GM12864 (cell line): ENCODE measurements at regions not wholly inside any gene's neighbourhood (a gene's known extent, or its start where the extent isn't known, plus 50 kb on each side); places are given as distances from the start of the nearest gene placed in this dataset.
"Not testable (repeated sequence)": the region's sequence is repeated elsewhere in the genome, so short reads cannot be mapped to it uniquely, and the experiment has no call there.

ENCODE experiments used
- DNase-seq: peaks from one replicate; pipeline ENCODE4 v3.0.0-alpha.2; 2011; ENCODE audit warnings: low read depth
- H3K4me3 ChIP-seq: 2 replicates; pipeline ENCODE4 v1.5.1; 2011; ENCODE audit warnings: mild to moderate bottlenecking, low read depth, low read length, control low read depth
- CTCF ChIP-seq: IDR thresholded peaks from 2 replicates; pipeline ENCODE4 v1.5.1; 2011; ENCODE audit warnings: low read depth, mild to moderate bottlenecking, moderate library complexity, low read length, control low read depth, inconsistent platforms; ENCODE audit errors: missing control alignments

GRCh38 chr3:21020681-21021080 lies 730.3 kb downstream of the ZNF385D start:
- no peak overlapping the region for H3K4me3 ChIP-seq
- no peak for DNase-seq
- no peak for TF ChIP-seq CTCF

- no peak for TF ChIP-seq CTCF
- H3K4me3 ChIP-seq = no peak overlapping the region
- DNase-seq = no peak
Measured at GRCh38 chr3:21020043-21020442, 731.0 kb downstream of the ZNF385D start.

GRCh38 chr3:21017115-21017852 lies 733.7 kb downstream of the ZNF385D start:
- no peak overlapping the region for H3K4me3 ChIP-seq
- no peak for DNase-seq
- TF ChIP-seq CTCF = peak; percentile 32

GRCh38 chr3:21013566-21013965 lies 737.4 kb downstream of the ZNF385D start:
- TF ChIP-seq CTCF = no peak
- DNase-seq = no peak
- no peak overlapping the region for H3K4me3 ChIP-seq

- TF ChIP-seq CTCF = no peak
- no peak for DNase-seq
- H3K4me3 ChIP-seq = no peak overlapping the region
Measured at GRCh38 chr3:20999661-21000060, 751.3 kb downstream of the ZNF385D start.

- no peak for DNase-seq
- H3K4me3 ChIP-seq = no peak overlapping the region
- TF ChIP-seq CTCF = no peak
Measured at GRCh38 chr3:20997183-20997582, 753.8 kb downstream of the ZNF385D start.

GRCh38 chr3:20990896-20991295 lies 760.1 kb downstream of the ZNF385D start:
- H3K4me3 ChIP-seq = no peak overlapping the region
- TF ChIP-seq CTCF = no peak
- no peak for DNase-seq

- not testable (repeated sequence) for H3K4me3 ChIP-seq, DNase-seq
Measured at GRCh38 chr3:20989653-20990052, 761.4 kb downstream of the ZNF385D start.
